Osteoblast (primary cell): ENCODE measurements at regions not wholly inside any gene's neighbourhood (a gene's known extent, or its start where the extent isn't known, plus 50 kb on each side); places are given as distances from the start of the nearest gene placed in this dataset.

ENCODE experiments used
- DNase-seq: peaks from one replicate; pipeline ENCODE4 v3.0.0; 2011; ENCODE audit warnings: low spot score, mixed read lengths; ENCODE audit not compliant: insufficient read length; ENCODE audit errors: missing footprints
- H2AFZ ChIP-seq: 2 replicates; pipeline ENCODE4 v1.6.0; 2011; ENCODE audit warnings: mild to moderate bottlenecking, low read length
- H3K27ac ChIP-seq: 2 replicates; pipeline ENCODE4 v1.5.1; 2011; ENCODE audit warnings: mild to moderate bottlenecking, low read depth, low read length, moderate library complexity
- H3K27me3 ChIP-seq: 2 replicates; pipeline ENCODE4 v1.6.0; 2012; ENCODE audit warnings: mild to moderate bottlenecking, control low read depth, inconsistent platforms, low read length, moderate library complexity; ENCODE audit not compliant: insufficient read depth
- H3K36me3 ChIP-seq: 2 replicates; pipeline ENCODE4 v1.5.1; 2011; ENCODE audit warnings: mild to moderate bottlenecking, low read length, control low read depth, moderate library complexity; ENCODE audit not compliant: insufficient read depth
- H3K4me1 ChIP-seq: 2 replicates; pipeline ENCODE4 v1.5.1; 2011; ENCODE audit warnings: mild to moderate bottlenecking, low read length, control low read depth, moderate library complexity; ENCODE audit not compliant: insufficient read depth
- H3K4me2 ChIP-seq: 2 replicates; pipeline ENCODE4 v1.6.0; 2011; ENCODE audit warnings: mild to moderate bottlenecking, low read length; ENCODE audit not compliant: insufficient read depth
- H3K4me3 ChIP-seq: fragments of 200-600 bp; sonication (generic); 3 replicates; pipeline ENCODE4 v1.5.1; 2012; ENCODE audit warnings: mild to moderate bottlenecking, low read length, inconsistent platforms; ENCODE audit not compliant: insufficient read depth
- H3K79me2 ChIP-seq: 2 replicates; pipeline ENCODE4 v1.6.0; 2012; ENCODE audit warnings: mild to moderate bottlenecking, low read length, control low read depth, inconsistent platforms; ENCODE audit not compliant: insufficient read depth
- H3K9me3 ChIP-seq: 2 replicates; pipeline ENCODE4 v1.5.1; 2011; ENCODE audit warnings: low read depth, low read length, control low read depth
- H4K20me1 ChIP-seq: 2 replicates; pipeline ENCODE4 v1.6.0; 2012; ENCODE audit warnings: mild to moderate bottlenecking, low read length, control low read depth; ENCODE audit not compliant: insufficient read depth
- CTCF ChIP-seq: IDR thresholded peaks from 2 replicates; pipeline ENCODE4 v1.5.1; 2011; ENCODE audit warnings: mild to moderate bottlenecking, low read depth, low read length, moderate library complexity; ENCODE audit errors: extremely low read depth

- H3K27ac ChIP-seq: no peak overlapping the region
- H3K4me1 ChIP-seq: no peaks in the 10 kb centered on the region
- TF ChIP-seq CTCF: no peak
- no peak overlapping the region for H2AFZ ChIP-seq
- H3K36me3 ChIP-seq: no peaks in the 10 kb centered on the region
- no peaks in the 10 kb centered on the region for H4K20me1 ChIP-seq
- H3K9me3 ChIP-seq: no peaks in the 10 kb centered on the region
- no peaks in the 10 kb centered on the region for H3K27me3 ChIP-seq
- no peak overlapping the region for H3K4me3 ChIP-seq
- H3K4me2 ChIP-seq: no peak overlapping the region
- no peaks in the 10 kb centered on the region for H3K79me2 ChIP-seq
- no peak for DNase-seq
Measured at GRCh38 chr9:106689089-106689488, 173.9 kb upstream of the ZNF462 start.

GRCh38 chr9:106691627-106692026, 171.3 kb upstream of the ZNF462 start:
- H3K79me2 ChIP-seq: no peaks in the 10 kb centered on the region

DNA sequence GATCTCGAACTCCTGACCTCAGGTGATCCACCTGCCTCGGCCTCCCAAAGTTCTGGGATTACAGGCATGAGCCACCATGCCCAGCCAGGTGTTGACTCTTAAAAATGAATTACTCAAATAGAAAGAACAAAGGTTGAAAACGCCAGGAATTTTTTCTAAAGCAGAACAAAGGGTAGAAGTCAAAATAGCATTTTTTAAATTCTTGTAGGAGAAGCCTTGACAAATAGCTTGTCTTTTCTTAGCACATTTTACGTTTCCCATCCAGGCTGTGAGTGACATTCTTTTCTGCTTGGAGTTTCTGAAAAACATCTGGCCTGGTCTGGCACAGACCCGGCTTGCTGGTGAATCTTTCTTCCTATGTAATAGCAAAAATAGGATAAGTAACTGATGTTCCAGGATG, 169.4 kb upstream of the ZNF462 start:
- no peaks in the 10 kb centered on the region for H4K20me1 ChIP-seq
- H3K9me3 ChIP-seq: no peaks in the 10 kb centered on the region
- no peak overlapping the region for H3K4me2 ChIP-seq
- no peak overlapping the region for H2AFZ ChIP-seq
- peaks cover 11% of the 10 kb centered on the region for H3K4me1 ChIP-seq
- H3K27ac ChIP-seq: no peak overlapping the region
- H3K36me3 ChIP-seq: no peaks in the 10 kb centered on the region
- DNase-seq: no peak
- no peak overlapping the region for H3K4me3 ChIP-seq
- H3K79me2 ChIP-seq: no peaks in the 10 kb centered on the region
- H3K27me3 ChIP-seq: no peaks in the 10 kb centered on the region
- TF ChIP-seq CTCF: no peak

More at GRCh38 chr9:106691627-106692026, 171.3 kb upstream of the ZNF462 start:
- no peak for DNase-seq
- no peak for TF ChIP-seq CTCF
- Histone ChIP-seq H3K4me3 (no peak overlapping the region), H3K4me1 (no peaks in the 10 kb centered on the region), H2AFZ (no peak overlapping the region), H3K9me3 (no peaks in the 10 kb centered on the region), H3K27me3 (no peaks in the 10 kb centered on the region), H4K20me1 (no peaks in the 10 kb centered on the region), H3K36me3 (no peaks in the 10 kb centered on the region), H3K4me2 (no peak overlapping the region), H3K27ac (no peak overlapping the region)

DNA sequence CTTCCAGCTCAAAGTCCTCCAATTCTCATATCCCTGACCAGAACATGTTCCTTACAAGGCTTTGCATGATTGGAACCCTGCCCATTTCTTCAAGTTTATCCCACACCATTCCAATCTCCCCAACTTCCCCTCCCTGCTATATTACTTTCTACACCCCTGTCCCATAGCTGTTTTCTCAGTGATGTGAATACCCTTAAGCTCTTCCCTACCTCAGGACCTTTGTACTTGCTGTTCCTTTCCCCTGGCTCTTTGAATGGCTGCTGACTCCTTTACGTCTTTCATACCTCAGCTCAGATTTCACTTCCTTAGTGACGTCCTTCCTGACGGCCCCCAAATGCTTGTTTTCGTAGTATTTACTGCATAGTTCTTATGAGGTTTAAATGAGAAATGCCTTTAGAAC, 166.2 kb upstream of the ZNF462 start:
- no peaks in the 10 kb centered on the region for H3K27me3 ChIP-seq
- H3K9me3 ChIP-seq: no peaks in the 10 kb centered on the region
- H3K4me2 ChIP-seq: no peak overlapping the region
- H3K4me3 ChIP-seq: no peak overlapping the region
- H3K36me3 ChIP-seq: no peaks in the 10 kb centered on the region
- no peak overlapping the region for H2AFZ ChIP-seq
- H3K27ac ChIP-seq: no peak overlapping the region
- no peaks in the 10 kb centered on the region for H3K79me2 ChIP-seq
- H4K20me1 ChIP-seq: no peaks in the 10 kb centered on the region
- H3K4me1 ChIP-seq: peaks cover 15% of the 10 kb centered on the region
- no peak for TF ChIP-seq CTCF
- no peak for DNase-seq
